ENCODE measurements at regions not wholly inside any gene's neighbourhood (a gene's known extent, or its start where the extent isn't known, plus 50 kb on each side); places are given as distances from the start of the nearest gene placed in this dataset.

GRCh38 chr5:93883459-93883858 is 142.1 kb upstream of the POU5F2 start:
- no peak for DNase-seq

GRCh38 chr5:93875693-93876092 is 134.3 kb upstream of the POU5F2 start:
- DNase-seq = no peak

- DNase-seq = no peak
Observed at GRCh38 chr5:93874491-93874890, 133.1 kb upstream of the POU5F2 start.

GRCh38 chr5:93874080-93874479 is 132.7 kb upstream of the POU5F2 start:
- DNase-seq = no peak

- no peak for DNase-seq
Observed at GRCh38 chr5:93873211-93873736, 131.9 kb upstream of the POU5F2 start.

GRCh38 chr5:93870649-93871048 is 129.2 kb upstream of the POU5F2 start:
- DNase-seq = no peak

- no peak for DNase-seq
Observed at GRCh38 chr5:93868851-93869250, 127.5 kb upstream of the POU5F2 start.

GRCh38 chr5:93850311-93850710 is 108.9 kb upstream of the POU5F2 start:
- DNase-seq = peak; percentile 2

- no peak for DNase-seq
Observed at GRCh38 chr5:93845376-93845775, 104.0 kb upstream of the POU5F2 start.

- no peak for DNase-seq
Observed at GRCh38 chr5:93831449-93831848, 90.0 kb upstream of the POU5F2 start.

GRCh38 chr5:93830893-93831292 is 89.5 kb upstream of the POU5F2 start:
- no peak for DNase-seq

GRCh38 chr5:93829346-93829745 is 87.9 kb upstream of the POU5F2 start:
- DNase-seq = no peak

- no peak for DNase-seq
Observed at GRCh38 chr5:93821891-93822415, 80.6 kb upstream of the POU5F2 start.

GRCh38 chr5:93819668-93820067 is 78.3 kb upstream of the POU5F2 start:
- DNase-seq = no peak

GRCh38 chr5:93810780-93811179 is 69.4 kb upstream of the POU5F2 start:
- DNase-seq = no peak

- DNase-seq = no peak
Observed at GRCh38 chr5:93809430-93809829, 68.0 kb upstream of the POU5F2 start.

GRCh38 chr5:93807846-93808245 is 66.4 kb upstream of the POU5F2 start:
- DNase-seq = no peak

- DNase-seq = no peak
Observed at GRCh38 chr5:93805616-93806379, 64.4 kb upstream of the POU5F2 start.

- DNase-seq = peak; percentile 79
Observed at GRCh38 chr5:93800988-93801811, 59.8 kb upstream of the POU5F2 start.

- no peak for DNase-seq
Observed at GRCh38 chr5:93794954-93795353, 53.6 kb upstream of the POU5F2 start.

- DNase-seq = no peak
Observed at GRCh38 chr5:93793159-93793781, 51.9 kb upstream of the POU5F2 start.

GRCh38 chr5:93791518-93791972 is 50.1 kb upstream of the POU5F2 start:
- DNase-seq = peak; percentile 56
